ENCODE measurements at regions not wholly inside any gene's neighbourhood (a gene's known extent, or its start where the extent isn't known, plus 50 kb on each side); places are given as distances from the start of the nearest gene placed in this dataset.

GRCh38 chr5:68455216-68455615, 239.7 kb downstream of the PIK3R1 start:
- DNase-seq (no peak), ATAC-seq (ENCODE audit: low FRiP score in 2 of 2) (no peak)
- 90 to 97% methylated on average over 3 of the region's 3 CpGs for WGBS, 2 donors
- peaks cover 15 to 21% (median 19%) of the 10 kb centered on the region in 4 donors for H3K4me1 ChIP-seq
- no peak for TF ChIP-seq POLR2AphosphoS5 (IDR thresholded peaks at IDR 0.05)
- TF ChIP-seq, protein P1, sequence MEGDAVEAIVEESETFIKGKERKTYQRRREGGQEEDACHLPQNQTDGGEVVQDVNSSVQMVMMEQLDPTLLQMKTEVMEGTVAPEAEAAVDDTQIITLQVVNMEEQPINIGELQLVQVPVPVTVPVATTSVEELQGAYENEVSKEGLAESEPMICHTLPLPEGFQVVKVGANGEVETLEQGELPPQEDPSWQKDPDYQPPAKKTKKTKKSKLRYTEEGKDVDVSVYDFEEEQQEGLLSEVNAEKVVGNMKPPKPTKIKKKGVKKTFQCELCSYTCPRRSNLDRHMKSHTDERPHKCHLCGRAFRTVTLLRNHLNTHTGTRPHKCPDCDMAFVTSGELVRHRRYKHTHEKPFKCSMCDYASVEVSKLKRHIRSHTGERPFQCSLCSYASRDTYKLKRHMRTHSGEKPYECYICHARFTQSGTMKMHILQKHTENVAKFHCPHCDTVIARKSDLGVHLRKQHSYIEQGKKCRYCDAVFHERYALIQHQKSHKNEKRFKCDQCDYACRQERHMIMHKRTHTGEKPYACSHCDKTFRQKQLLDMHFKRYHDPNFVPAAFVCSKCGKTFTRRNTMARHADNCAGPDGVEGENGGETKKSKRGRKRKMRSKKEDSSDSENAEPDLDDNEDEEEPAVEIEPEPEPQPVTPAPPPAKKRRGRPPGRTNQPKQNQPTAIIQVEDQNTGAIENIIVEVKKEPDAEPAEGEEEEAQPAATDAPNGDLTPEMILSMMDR (IDR thresholded peaks at IDR 0.05), result no peak
- TF ChIP-seq EP300 (IDR thresholded peaks at IDR 0.05), result no peak
- TF ChIP-seq POLR2A (IDR thresholded peaks at IDR 0.05), result no peak
- no peaks in the 10 kb centered on the region for H3K27me3 ChIP-seq
- no peak overlapping the region for H3K4me3 ChIP-seq
- no peaks in the 10 kb centered on the region for H3K9me3 ChIP-seq
- no peak overlapping the region for H3K27ac ChIP-seq
- no peaks in the 10 kb centered on the region for H3K36me3 ChIP-seq

- no peaks in the 10 kb centered on the region for H3K27me3 ChIP-seq
- no peaks in the 10 kb centered on the region for H3K9me3 ChIP-seq
- H3K27ac ChIP-seq, result no peak overlapping the region
- TF ChIP-seq, protein P1 (IDR thresholded peaks at IDR 0.05), result no peak
- peak in 1 of 2 donors; percentile 41 for TF ChIP-seq POLR2AphosphoS5 (IDR thresholded peaks at IDR 0.05)
- no peak for TF ChIP-seq POLR2A (IDR thresholded peaks at IDR 0.05)
- TF ChIP-seq EP300 (IDR thresholded peaks at IDR 0.05), result peak in 1 of 4 donors; percentile 18
- 31 to 38% methylated on average over 4 of the region's 4 CpGs for WGBS, 2 donors
- no peaks in the 10 kb centered on the region for H3K36me3 ChIP-seq
- ATAC-seq (ENCODE audit: low FRiP score in 2 of 2) (peak; percentile 61 to 80), DNase-seq (peak in 1 of 2 donors; percentile 75)
- H3K4me3 ChIP-seq, result no peak overlapping the region
- peaks cover 15 to 21% (median 19%) of the 10 kb centered on the region in 4 donors for H3K4me1 ChIP-seq
Observed at GRCh38 chr5:68456756-68457217, 241.2 kb downstream of the PIK3R1 start.

DNA sequence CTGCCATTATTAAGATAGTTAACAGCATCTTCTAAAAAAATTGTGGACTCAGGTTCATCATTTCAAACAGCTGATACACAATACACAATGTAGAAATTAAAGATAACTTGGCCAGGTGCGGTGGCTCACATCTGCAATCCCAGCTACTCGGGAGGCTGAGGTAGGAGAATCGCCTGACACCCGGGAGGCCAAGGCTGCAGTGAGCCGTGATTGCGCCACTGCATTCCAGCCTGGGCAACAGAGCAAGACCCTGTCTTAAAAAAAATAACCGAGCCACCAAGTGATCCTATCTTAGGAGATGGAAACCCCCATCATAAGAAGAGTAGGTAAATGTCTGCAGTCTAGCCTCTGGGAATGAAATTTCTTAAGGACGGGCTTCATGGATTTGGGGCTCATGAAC, 241.7 kb downstream of the PIK3R1 start:
- peaks cover 15 to 21% (median 19%) of the 10 kb centered on the region in 4 donors for H3K4me1 ChIP-seq
- no peaks in the 10 kb centered on the region for H3K36me3 ChIP-seq
- H3K4me3 ChIP-seq, result no peak overlapping the region
- DNase-seq (peak in 1 of 2 donors; percentile 33), ATAC-seq (ENCODE audit: low FRiP score in 2 of 2) (no peak)
- H3K27ac ChIP-seq, result no peak overlapping the region
- H3K27me3 ChIP-seq, result no peaks in the 10 kb centered on the region
- no peaks in the 10 kb centered on the region for H3K9me3 ChIP-seq
- TF ChIP-seq, protein P1 (IDR thresholded peaks at IDR 0.05), result no peak
- TF ChIP-seq POLR2AphosphoS5 (IDR thresholded peaks at IDR 0.05), result no peak
- TF ChIP-seq EP300 (IDR thresholded peaks at IDR 0.05), result no peak
- no peak for TF ChIP-seq POLR2A (IDR thresholded peaks at IDR 0.05)
- 92 to 94% methylated on average over 8 of the region's 8 CpGs for WGBS, 2 donors

DNA sequence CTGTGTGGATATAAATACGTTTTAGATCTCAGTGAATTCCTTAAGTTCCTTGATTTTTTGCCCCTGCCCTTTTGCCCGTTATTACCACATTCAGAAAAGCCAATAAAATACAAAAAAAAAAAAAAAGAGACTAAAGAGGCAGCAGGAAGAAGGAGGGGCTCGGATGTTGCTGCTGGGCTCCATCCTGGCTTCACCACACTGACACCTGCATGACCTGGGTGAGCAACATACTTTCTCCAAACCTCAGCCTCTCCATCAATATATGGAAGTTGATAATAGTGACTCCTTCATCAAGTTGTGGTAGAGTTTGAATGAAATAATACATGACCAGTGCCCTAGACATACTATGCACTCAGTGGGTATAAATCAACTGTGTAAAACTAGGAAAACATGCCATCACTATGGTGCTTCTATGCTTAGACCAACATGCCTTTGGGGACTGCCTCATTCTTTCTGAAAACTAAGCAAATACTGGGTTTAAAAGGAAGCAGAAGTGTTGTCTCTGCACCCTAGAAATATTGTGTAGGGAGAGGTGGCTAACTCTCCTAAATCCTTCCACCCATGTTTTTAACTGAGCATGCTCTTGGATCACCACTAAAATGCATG, 243.0 kb downstream of the PIK3R1 start:
- H3K27ac ChIP-seq, result peak overlapping the region in 1 of 4 donors; percentile 20
- no peak for TF ChIP-seq EP300 (IDR thresholded peaks at IDR 0.05)
- TF ChIP-seq, protein P1 (IDR thresholded peaks at IDR 0.05), result no peak
- TF ChIP-seq POLR2A (IDR thresholded peaks at IDR 0.05), result no peak
- TF ChIP-seq POLR2AphosphoS5 (IDR thresholded peaks at IDR 0.05), result no peak
- DNase-seq (no peak), ATAC-seq (ENCODE audit: low FRiP score in 2 of 2) (no peak)
- H3K4me3 ChIP-seq, result no peak overlapping the region
- WGBS, 2 donors, result 66 to 73% methylated on average over 3 of the region's 3 CpGs
- H3K27me3 ChIP-seq, result no peaks in the 10 kb centered on the region
- no peaks in the 10 kb centered on the region for H3K36me3 ChIP-seq
- H3K9me3 ChIP-seq, result no peaks in the 10 kb centered on the region
- peaks cover 15 to 21% (median 19%) of the 10 kb centered on the region in 4 donors for H3K4me1 ChIP-seq

Data from upper lobe of left lung (tissue), 6 donors.